OCI-LY7 (cell line): ENCODE measurements at regions not wholly inside any gene's neighbourhood (a gene's known extent, or its start where the extent isn't known, plus 50 kb on each side); places are given as distances from the start of the nearest gene placed in this dataset.

Experiments used
- BruUV-seq: library from RNA; stranded (reverse); fragments of 400-500 nt; replicated peaks from 2 replicates; lab custom pipeline; 2021; lab: Mats Ljungman, UMichigan
- CTCF ChIA-PET: fragments of 300-600 bp; sonication (Branson Sonifier 250); formaldehyde crosslinking; loops from one replicate; lab custom pipeline; 2022; ENCODE audit warnings: antibody characterized with exemption; ENCODE audit not compliant: unreplicated experiment; lab: Charles Lee
- POLR2A ChIA-PET: fragments of 300-600 bp; sonication (Branson Sonifier 250); formaldehyde crosslinking; loops from one replicate; lab custom pipeline; 2022; ENCODE audit warnings: antibody characterized with exemption; lab: Charles Lee
- DNase-seq: peaks from one replicate; pipeline ENCODE4 v3.0.0-alpha.2; 2015; ENCODE audit warnings: low spot score
- H2AFZ ChIP-seq: fragments of 200-600 bp; sonication (generic), shearing (Covaris generic); 2 replicates; pipeline ENCODE4 v1.6.1; 2014; ENCODE audit warnings: mild to moderate bottlenecking, antibody characterized with exemption, low read length, moderate library complexity
- H3K27ac ChIP-seq: fragments of 200-600 bp; sonication (generic); 2 replicates; pipeline ENCODE4 v1.5.1; 2014; ENCODE audit warnings: mixed run types, low read depth, mild to moderate bottlenecking, moderate library complexity, low read length, inconsistent platforms; ENCODE audit not compliant: poor library complexity, severe bottlenecking
- H3K36me3 ChIP-seq: fragments of 200-600 bp; sonication (generic); 2 replicates; pipeline ENCODE4 v1.6.1; 2014; ENCODE audit warnings: mild to moderate bottlenecking, antibody characterized with exemption, low read length, moderate library complexity, mixed read lengths; ENCODE audit not compliant: insufficient read depth
- H3K4me1 ChIP-seq: fragments of 200-600 bp; sonication (generic); 2 replicates; pipeline ENCODE4 v1.5.1; 2014; ENCODE audit warnings: mild to moderate bottlenecking, low read length; ENCODE audit not compliant: insufficient read depth, poor library complexity, severe bottlenecking
- H3K4me2 ChIP-seq: fragments of 200-600 bp; sonication (generic); 2 replicates; pipeline ENCODE4 v1.6.1; 2014; ENCODE audit warnings: mild to moderate bottlenecking, low read length
- H3K4me3 ChIP-seq: fragments of 200-600 bp; sonication (generic); 2 replicates; pipeline ENCODE4 v1.5.1; 2014; ENCODE audit warnings: mild to moderate bottlenecking, low read depth, low read length; ENCODE audit not compliant: poor library complexity, severe bottlenecking
- H3K79me2 ChIP-seq: fragments of 200-600 bp; sonication (generic); 2 replicates; pipeline ENCODE4 v1.6.1; 2016; ENCODE audit warnings: low read depth, mild to moderate bottlenecking, low read length, moderate library complexity, mixed read lengths; ENCODE audit not compliant: insufficient read depth
- H3K9me2 ChIP-seq: fragments of 200-600 bp; sonication (generic); 2 replicates; pipeline ENCODE4 v1.6.1; 2016; ENCODE audit warnings: mild to moderate bottlenecking, low read length, mixed read lengths; ENCODE audit not compliant: insufficient read depth
- H3K9me3 ChIP-seq: fragments of 200-600 bp; sonication (generic); 2 replicates; pipeline ENCODE4 v1.6.1; 2014; ENCODE audit warnings: mild to moderate bottlenecking, mixed run types, low read length, mixed read lengths
- H4K20me1 ChIP-seq: fragments of 200-600 bp; sonication (generic); 2 replicates; pipeline ENCODE4 v1.6.1; 2014; ENCODE audit warnings: mild to moderate bottlenecking, antibody characterized with exemption, low read length, moderate library complexity, mixed read lengths; ENCODE audit not compliant: insufficient read depth
- EZH2phosphoT487 ChIP-seq: fragments of 200-600 bp; sonication (generic); IDR thresholded peaks from 2 replicates; pipeline ENCODE4 v1.6.1; 2018; ENCODE audit warnings: low read depth, borderline replicate concordance, mild to moderate bottlenecking, mixed run types, antibody characterized with exemption, low read length, moderate library complexity, mixed read lengths
- intact Hi-C: fragments of 100-400 bp; cut with micrococcal nuclease; formaldehyde crosslinking; loops from one replicate; pipeline ENCODE4 v1.10.0; 2022; ENCODE audit not compliant: unreplicated experiment
- TF ChIP-seq, protein P1 (sequence below): fragments of 200-600 bp; sonication (generic); conservative IDR thresholded peaks from 2 replicates; pipeline ENCODE4 v1.5.1; 2014; ENCODE audit warnings: mild to moderate bottlenecking, antibody characterized with exemption, low read length, moderate library complexity, mixed read lengths

- H3K79me2 ChIP-seq: no peaks in the 10 kb centered on the region
- DNase-seq: no peak
- no peak overlapping the region for H3K4me2 ChIP-seq
- no peaks in the 10 kb centered on the region for H3K9me2 ChIP-seq
- no peaks in the 10 kb centered on the region for H3K9me3 ChIP-seq
- POLR2A ChIA-PET: interaction anchor here (0.9 kb wide), 1 partner anchor 1620 kb away, joined by 4 read pairs; no protein-coding TSS in a partner anchor
- TF ChIP-seq, protein P1, sequence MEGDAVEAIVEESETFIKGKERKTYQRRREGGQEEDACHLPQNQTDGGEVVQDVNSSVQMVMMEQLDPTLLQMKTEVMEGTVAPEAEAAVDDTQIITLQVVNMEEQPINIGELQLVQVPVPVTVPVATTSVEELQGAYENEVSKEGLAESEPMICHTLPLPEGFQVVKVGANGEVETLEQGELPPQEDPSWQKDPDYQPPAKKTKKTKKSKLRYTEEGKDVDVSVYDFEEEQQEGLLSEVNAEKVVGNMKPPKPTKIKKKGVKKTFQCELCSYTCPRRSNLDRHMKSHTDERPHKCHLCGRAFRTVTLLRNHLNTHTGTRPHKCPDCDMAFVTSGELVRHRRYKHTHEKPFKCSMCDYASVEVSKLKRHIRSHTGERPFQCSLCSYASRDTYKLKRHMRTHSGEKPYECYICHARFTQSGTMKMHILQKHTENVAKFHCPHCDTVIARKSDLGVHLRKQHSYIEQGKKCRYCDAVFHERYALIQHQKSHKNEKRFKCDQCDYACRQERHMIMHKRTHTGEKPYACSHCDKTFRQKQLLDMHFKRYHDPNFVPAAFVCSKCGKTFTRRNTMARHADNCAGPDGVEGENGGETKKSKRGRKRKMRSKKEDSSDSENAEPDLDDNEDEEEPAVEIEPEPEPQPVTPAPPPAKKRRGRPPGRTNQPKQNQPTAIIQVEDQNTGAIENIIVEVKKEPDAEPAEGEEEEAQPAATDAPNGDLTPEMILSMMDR: no peak
- TF ChIP-seq EZH2phosphoT487: no peak
- no peak overlapping the region for H3K27ac ChIP-seq
- CTCF ChIA-PET: no interaction called here
- no peak overlapping the region for H3K4me3 ChIP-seq
- H2AFZ ChIP-seq: no peak overlapping the region
- no TSS peak for BruUV-seq
- no peaks in the 10 kb centered on the region for H4K20me1 ChIP-seq
- H3K36me3 ChIP-seq: no peaks in the 10 kb centered on the region
- no peaks in the 10 kb centered on the region for H3K4me1 ChIP-seq
- intact Hi-C loops: no loop called here
Measured at GRCh38 chr13:23506071-23506806, 64.0 kb upstream of the TNFRSF19 start.

GRCh38 chr13:23506807-23507291, 63.4 kb upstream of the TNFRSF19 start:
- Histone ChIP-seq H4K20me1 (no peaks in the 10 kb centered on the region), H3K36me3 (no peaks in the 10 kb centered on the region), H3K79me2 (no peaks in the 10 kb centered on the region), H3K4me1 (no peaks in the 10 kb centered on the region), H2AFZ (no peak overlapping the region), H3K4me2 (no peak overlapping the region), H3K4me3 (no peak overlapping the region), H3K9me2 (no peaks in the 10 kb centered on the region), H3K27ac (no peak overlapping the region), H3K9me3 (no peaks in the 10 kb centered on the region)
- ChIA-PET CTCF (no interaction called here), POLR2A (interaction anchor here (1.2 kb wide), 1 partner anchor 10 kb away, joined by 4 read pairs; no protein-coding TSS in a partner anchor)
- intact Hi-C loops: no loop called here
- no peak for TF ChIP-seq EZH2phosphoT487
- TF ChIP-seq, protein P1: no peak
- BruUV-seq: no TSS peak
- DNase-seq: no peak
